ENCODE measurements at regions not wholly inside any gene's neighbourhood (a gene's known extent, or its start where the extent isn't known, plus 50 kb on each side); places are given as distances from the start of the nearest gene placed in this dataset.
"Not testable (repeated sequence)": the region's sequence is repeated elsewhere in the genome, so short reads cannot be mapped to it uniquely, and the experiment has no call there.

DNA sequence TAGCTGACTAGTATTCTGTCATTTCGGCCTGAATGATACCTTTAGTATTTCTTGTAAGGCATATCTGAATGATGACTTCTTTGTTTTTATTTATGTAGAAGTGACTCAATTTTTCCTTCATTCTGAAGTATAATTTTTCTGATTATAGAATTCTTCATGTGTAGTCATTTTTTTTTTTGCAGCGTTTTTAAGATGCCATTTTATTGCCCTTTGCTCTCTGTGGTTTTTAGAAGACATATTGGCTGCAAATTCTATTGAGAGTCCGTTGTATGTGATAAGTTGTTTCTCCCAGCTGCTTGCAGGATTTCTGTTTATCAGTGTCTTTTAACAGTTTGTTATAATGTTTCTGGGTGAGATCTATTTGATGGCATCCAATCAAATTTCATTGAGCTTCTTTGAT lies 1224.8 kb downstream of the JRKL start:
- no peak for DNase-seq (ENCODE audit: low read depth in 3 of 3, low spot score in 2 of 3)

DNA sequence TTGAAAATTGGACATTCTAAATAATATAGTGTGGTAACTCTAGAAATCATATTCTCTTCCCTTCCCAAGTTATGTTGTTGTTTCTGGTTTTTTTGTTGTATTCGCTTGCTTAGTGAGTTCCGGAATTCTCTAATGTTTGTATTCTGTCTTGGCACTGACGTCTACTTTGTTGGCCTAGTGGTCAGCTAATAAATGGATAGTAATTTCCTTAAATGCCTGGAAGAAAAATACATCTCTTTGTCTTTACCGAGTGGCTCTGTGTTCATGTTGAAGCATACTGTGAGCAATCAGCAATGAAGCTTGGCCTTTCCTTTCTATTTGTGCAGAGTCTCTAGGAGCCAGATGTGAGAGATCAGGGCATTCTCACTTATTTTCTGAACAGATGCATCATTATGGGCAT lies 1225.7 kb downstream of the JRKL start:
- DNase-seq (ENCODE audit: low read depth in 3 of 3, low spot score in 2 of 3) = no peak

DNA sequence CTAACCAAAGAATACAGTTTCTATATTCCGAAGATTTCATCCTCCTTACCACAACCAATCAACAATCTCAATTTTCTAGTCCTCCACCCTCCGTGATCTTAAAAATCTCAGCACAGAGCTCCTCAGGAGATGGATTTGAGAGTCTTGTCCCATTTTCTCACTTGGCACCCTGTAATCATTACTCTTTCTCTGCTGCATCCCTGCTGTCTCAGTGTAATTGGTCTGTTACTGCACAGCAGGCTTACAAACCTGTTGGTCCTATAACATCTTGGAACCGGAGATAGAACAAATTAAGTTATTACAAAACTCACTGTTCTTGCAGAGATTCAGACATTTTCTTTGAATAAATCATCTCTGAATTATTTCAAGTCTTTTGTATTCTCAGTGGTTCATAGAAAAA lies 1227.2 kb downstream of the JRKL start:
- DNase-seq (ENCODE audit: low read depth in 3 of 3, low spot score in 2 of 3) = no peak

GRCh38 chr11:97620007-97620406 lies 1230.2 kb downstream of the JRKL start:
- DNase-seq (ENCODE audit: low read depth in 3 of 3, low spot score in 2 of 3) = no peak

DNA sequence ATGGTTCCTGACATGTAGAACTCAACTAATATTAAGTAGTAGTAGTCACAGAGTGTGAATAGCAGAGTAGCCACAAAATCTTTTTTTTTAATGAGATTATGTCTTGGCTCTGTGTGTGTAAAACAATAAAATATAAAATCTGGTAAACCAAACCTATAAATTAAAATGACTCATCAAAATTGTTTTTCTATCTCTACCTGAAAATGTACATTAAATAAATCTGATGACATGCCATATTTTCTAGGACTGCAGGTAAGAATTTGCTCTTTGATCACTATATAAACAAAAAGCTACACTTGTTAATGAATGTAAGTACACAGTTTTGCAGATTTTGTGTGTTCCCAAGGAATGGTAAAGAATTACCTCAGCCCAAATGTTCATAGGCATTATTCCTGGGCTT lies 1231.5 kb downstream of the JRKL start:
- DNase-seq (ENCODE audit: low read depth in 3 of 3, low spot score in 2 of 3) = no peak

GRCh38 chr11:97622795-97623194 lies 1233.0 kb downstream of the JRKL start:
- DNase-seq (ENCODE audit: low read depth in 3 of 3, low spot score in 2 of 3) = no peak

- DNase-seq (ENCODE audit: low read depth in 3 of 3, low spot score in 2 of 3) = not testable (repeated sequence)
Observed at GRCh38 chr11:97636741-97637140, 1246.9 kb downstream of the JRKL start.

- no peak for DNase-seq (ENCODE audit: low read depth in 3 of 3, low spot score in 2 of 3)
Observed at GRCh38 chr11:97637701-97638100, 1247.9 kb downstream of the JRKL start.

DNA sequence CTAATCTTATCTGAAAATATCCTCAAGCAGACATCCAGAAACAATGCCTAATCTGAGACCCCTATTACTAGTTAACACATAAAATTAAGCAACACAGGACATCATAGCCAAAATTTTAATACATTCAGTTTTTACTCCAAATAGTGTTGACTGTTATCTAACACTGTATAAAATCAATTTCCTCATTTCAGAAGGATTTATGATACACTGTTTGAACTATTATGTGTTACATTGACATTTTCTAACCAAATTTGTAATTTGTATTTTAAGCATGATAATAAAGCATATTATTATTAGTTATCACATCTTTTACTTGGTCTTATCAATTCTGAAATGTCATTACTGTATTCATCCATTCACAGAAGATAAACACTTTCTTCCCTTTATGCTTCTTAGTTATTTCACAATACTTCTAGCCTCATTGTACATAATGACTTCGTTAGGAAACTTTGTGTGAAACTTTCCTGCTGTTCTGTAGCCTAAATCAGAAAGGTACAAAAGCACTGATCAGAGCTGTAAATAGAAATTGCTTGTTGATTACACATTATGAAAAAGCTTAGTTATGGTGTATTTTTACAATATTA lies 1248.9 kb downstream of the JRKL start:
- DNase-seq (ENCODE audit: low read depth in 3 of 3, low spot score in 2 of 3) = no peak

DNA sequence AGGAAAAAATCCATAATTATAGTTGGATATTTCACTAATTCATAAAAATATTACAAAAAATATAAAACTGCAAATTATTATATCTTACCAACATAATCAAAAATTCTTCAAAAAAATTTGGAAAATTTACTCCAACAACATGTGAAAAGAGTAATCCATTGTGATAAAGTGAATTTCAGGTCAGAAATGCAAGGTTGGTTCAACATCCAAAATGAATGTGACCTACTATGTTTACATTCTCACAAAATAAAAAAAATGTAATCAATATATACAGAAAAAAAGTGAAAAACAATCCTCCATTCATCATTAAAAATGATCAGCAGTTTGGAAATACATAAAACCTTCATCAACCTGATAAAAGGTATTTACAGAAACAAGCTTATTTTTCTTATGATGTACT lies 1252.2 kb downstream of the JRKL start:
- DNase-seq (ENCODE audit: low read depth in 3 of 3, low spot score in 2 of 3) = no peak

- DNase-seq (ENCODE audit: low read depth in 3 of 3, low spot score in 2 of 3) = no peak
Observed at GRCh38 chr11:97645736-97646135, 1255.9 kb downstream of the JRKL start.

- DNase-seq (ENCODE audit: low read depth in 3 of 3, low spot score in 2 of 3) = no peak
Observed at GRCh38 chr11:97656356-97656755, 1266.5 kb downstream of the JRKL start.

- DNase-seq (ENCODE audit: low read depth in 3 of 3, low spot score in 2 of 3) = no peak
Observed at GRCh38 chr11:97657852-97658251, 1268.0 kb downstream of the JRKL start.

DNA sequence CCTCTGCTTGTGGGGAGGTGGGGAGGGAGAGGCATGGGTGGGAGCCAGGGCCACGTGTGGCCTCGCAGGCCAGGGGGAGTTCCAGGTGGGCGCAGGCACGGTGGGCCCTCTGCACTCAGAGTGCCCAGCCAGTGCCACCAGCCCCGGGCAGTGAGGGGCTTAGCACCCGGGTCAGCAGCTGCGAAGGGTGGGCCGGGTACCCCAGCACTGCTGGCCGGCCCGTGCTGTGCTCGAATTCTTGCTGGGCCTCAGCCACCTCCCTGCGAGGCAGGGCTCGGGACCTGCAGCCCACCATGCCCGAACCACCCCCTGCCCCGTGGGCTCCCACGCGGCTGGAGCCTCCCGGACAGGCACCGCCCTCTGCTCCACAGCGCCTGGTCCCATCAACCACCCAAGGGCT lies 1277.2 kb downstream of the JRKL start:
- no peak for DNase-seq (ENCODE audit: low read depth in 3 of 3, low spot score in 2 of 3)

DNA sequence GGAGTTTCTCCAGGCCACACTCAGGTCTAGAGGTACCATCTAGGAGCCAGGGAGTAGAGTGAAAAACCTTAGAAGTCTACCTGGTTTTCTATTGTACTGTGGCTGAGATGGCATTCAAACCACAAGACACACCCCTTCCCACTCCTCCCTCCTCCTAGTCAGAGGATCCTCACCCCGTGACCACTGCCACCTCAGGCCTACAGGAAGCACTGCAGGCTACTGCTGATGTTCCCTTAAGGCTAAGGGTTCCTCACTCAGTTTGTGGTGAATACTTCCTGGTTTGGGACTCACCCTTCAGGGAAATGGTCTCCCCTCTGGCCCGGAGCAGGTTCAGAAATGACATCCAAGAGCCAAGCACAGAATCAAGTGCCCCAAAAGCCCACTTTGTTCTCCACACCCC lies 1293.9 kb downstream of the JRKL start:
- DNase-seq (ENCODE audit: low read depth in 3 of 3, low spot score in 2 of 3) = no peak

DNA sequence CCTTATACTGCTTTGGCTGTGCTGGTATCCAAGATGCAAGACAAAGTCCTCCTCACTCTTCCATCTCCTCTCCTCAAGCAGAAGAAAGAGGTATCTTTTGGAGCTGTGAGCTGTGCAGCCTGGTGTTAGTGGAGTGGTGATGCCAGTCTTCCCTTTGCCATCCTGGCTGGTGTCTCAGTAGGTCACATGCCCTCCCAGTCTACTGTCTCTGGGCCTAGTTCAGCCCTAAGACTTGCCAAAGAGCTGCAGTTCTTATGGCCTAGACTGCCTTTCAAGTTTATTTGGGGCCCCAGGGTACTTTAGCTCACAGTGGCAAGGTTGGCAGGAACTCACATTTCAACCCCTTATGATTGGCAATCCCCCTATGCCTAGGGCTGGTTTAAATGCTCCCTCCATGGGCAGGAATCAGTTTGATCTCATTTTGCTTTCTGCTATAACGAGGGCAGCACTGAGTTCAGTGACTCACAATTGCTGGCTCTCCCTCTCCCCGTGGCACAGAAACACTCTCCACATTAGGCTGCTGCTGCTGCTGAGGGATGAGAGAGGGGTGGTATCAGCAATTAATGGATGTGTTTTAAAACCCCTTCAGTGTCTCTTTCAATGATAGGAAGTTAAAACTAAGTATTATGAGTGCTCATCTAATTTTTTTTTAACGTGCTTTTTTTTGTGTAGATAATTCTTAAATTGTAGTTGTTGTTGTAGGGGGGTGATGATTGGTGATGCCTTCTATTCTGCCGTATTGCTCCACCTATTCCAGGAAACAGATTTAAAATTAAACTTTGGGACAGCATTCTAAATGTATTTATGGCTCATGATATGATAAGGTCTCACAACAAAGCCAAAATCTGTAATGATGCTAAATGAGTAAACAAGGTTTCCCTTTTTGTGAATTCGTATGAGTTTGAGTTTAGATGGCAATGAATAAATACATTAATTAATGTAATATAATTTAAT lies 1295.0 kb downstream of the JRKL start:
- no peak for DNase-seq (ENCODE audit: low read depth in 3 of 3, low spot score in 2 of 3)

- no peak for DNase-seq (ENCODE audit: low read depth in 3 of 3, low spot score in 2 of 3)
Observed at GRCh38 chr11:97685695-97686094, 1295.9 kb downstream of the JRKL start.

DNA sequence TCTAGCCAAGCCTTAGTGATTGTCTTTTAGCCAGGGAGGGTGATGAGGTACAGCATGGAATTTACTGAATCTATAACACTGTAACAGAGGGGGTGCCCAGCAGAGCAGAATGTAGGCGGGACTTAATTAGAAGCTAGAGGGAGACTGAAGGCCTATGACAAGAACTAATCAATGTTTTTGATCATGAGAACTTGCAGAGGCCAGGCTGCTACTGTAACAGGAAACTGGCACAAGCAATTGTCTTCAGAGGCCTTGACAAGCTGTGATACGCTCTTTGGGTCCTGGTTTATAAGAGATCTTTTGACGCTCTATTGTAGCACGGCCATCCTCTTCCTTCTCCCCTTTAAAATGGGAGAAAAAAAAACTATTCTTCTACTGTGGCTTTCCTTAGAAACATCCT lies 1297.3 kb downstream of the JRKL start:
- no peak for DNase-seq (ENCODE audit: low read depth in 3 of 3, low spot score in 2 of 3)

DNA sequence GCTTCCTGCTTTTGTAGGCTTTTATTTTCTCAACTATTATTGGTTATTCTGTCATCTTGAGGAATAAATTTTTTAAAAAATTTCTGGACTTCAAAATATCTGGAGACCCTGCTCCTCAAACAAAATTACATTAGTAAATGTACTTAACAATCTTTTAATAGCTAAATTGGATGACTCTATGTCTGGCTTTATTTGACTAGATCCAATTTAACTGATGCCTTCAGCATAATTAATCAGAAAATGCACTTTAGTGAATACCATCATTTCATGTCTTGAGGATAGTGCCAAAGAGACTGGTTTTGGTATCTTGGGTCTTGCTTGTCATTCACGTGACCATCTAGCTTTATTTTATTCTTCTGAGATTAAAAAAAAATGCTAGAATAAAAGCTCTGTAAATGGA lies 1301.2 kb downstream of the JRKL start:
- no peak for DNase-seq (ENCODE audit: low read depth in 3 of 3, low spot score in 2 of 3)

GRCh38 chr11:97702951-97703350 lies 1313.1 kb downstream of the JRKL start:
- DNase-seq (ENCODE audit: low read depth in 3 of 3, low spot score in 2 of 3) = no peak

GRCh38 chr11:97703851-97704250 lies 1314.0 kb downstream of the JRKL start:
- DNase-seq (ENCODE audit: low read depth in 3 of 3, low spot score in 2 of 3) = no peak

DNA sequence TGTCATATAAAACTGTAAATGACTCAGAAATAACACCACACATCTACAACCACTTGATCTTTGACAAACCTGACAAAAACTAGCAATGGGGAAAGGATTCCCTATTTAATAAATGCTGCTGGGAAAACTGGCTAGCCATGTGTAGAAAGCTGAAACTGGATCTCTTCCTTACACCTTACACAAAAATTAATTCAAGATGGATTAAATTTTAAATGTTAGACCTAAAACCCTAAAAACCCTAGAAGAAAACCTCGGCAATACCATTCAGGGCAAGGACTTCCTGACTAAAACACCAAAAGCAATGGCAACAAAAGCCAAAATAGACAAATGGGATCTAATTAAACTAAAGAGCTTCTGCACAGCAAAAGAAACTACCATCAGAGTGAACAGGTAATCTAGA lies 1315.3 kb upstream of the CNTN5 start:
- DNase-seq (ENCODE audit: low read depth in 3 of 3, low spot score in 2 of 3) = not testable (repeated sequence)
